HG02884 (cell line): ENCODE measurements at regions not wholly inside any gene's neighbourhood (a gene's known extent, or its start where the extent isn't known, plus 50 kb on each side); places are given as distances from the start of the nearest gene placed in this dataset.

Source experiments
- ATAC-seq: cut with Tn5 transposase; IDR thresholded peaks from one replicate; pipeline ENCODE4 v1.9.1; 2021; ENCODE audit warnings: mild to moderate bottlenecking, moderate library complexity; ENCODE audit not compliant: unreplicated experiment

GRCh38 chr21:27448960-27449359 lies 482.1 kb upstream of the ADAMTS5 start:
- ATAC-seq, result no peak

DNA sequence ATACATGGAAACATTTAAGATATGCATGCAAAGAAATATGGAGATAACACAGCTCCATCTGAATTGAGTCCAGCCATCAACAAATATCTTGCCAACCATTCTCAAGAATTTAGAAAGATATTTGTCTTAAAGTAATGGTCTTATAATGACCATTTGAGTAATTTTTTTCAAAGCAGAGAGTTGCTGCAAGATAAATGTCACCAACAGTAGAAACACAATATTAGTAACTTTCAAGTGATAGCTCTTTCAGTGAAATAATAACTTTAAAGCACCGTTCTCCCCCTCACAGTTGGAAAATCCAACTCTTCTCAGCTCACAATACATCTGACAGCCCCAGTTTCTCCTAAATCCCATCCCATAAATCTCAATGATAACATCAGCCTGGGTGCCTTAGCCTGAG lies 481.0 kb upstream of the ADAMTS5 start:
- ATAC-seq, result no peak

DNA sequence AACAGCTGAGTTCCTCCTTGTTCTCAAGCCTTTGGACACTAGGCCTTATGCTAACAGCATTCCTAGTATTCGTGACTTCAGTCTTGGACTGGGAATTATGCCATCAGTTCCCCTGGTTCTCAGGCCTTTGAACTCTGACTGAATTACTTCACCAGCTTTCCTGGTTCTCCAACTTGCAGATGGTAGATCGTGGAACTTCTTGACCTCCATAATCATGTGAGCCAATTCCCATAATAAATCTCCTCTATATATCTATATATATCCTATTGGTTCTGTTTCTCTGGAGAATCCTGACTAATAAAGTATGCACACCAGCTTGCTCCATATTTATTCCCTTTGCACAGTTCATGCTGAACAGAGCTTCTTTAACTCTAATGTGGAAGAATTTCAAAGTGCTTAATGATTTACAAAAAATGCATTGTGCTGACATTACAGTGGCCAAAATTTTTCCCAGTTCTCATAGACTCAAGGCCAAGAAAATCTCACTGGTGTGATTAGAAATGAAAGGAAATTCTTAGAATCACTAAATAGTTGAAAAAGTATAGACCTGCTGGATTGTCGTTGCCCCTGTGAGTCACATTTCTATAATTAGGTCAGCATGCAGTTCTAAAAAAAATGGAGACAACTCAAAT lies 462.9 kb upstream of the ADAMTS5 start:
- ATAC-seq, result no peak

DNA sequence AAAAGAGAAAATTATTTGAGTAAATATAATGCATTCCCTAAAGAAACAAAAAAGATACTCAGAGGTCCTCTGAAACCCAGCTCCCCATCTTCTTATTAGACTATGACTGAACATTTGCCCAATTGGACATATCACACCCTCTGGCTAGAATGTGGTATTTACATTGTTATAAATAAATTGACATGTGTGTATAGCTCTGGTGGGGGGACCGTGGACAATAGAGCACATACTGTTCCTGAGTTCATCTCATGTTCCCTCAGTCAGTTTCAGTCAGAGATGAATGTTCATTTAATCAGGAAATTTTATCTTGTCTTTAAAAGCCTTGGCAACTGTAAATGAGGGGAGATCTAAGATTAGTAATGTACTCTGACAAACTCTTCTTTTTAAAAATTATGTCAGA lies 459.3 kb upstream of the ADAMTS5 start:
- no peak for ATAC-seq

DNA sequence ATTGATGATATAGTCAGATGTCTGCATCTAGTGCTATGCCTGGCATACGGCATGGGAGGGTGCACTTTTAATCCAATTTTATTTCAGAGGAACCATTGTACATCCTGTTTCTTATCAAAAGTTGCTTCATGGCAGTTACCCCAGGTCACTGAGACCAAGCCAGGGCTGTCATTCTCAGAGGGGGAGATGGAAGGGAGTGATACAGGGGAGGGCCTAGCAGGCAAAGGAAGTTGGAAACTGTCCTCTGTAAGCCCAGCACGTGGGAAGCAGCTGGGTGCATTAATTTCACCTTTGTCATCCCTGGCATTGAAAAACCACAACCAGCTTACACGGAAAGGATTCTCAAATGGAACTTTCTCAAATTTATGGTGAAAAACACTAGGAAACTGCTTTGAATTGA lies 458.7 kb upstream of the ADAMTS5 start:
- no peak for ATAC-seq

DNA sequence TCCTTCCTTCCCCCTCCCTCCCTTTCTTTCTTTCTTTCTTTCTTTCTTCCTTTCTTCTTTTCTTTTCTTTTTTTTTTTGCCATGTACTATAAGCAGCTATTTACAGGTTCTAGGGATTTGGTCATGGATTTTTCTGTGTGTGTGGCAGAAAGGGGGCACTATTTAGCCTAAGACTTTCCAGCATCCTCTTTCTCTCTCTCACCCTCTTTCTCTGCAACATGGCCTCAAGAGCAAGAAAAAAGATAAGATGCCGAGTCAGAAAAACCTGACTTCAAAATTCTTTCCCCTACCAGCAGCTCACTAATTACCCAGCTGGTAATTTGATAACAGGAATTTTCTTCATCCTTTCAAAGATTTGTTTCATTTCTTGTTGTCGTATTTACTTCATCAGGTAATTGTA lies 458.3 kb upstream of the ADAMTS5 start:
- no peak for ATAC-seq

- ATAC-seq, result no peak
Observed at GRCh38 chr21:27424601-27425000, 457.7 kb upstream of the ADAMTS5 start.

- ATAC-seq, result no peak
Observed at GRCh38 chr21:27423906-27424595, 457.2 kb upstream of the ADAMTS5 start.

GRCh38 chr21:27423038-27423437 lies 456.1 kb upstream of the ADAMTS5 start:
- no peak for ATAC-seq

DNA sequence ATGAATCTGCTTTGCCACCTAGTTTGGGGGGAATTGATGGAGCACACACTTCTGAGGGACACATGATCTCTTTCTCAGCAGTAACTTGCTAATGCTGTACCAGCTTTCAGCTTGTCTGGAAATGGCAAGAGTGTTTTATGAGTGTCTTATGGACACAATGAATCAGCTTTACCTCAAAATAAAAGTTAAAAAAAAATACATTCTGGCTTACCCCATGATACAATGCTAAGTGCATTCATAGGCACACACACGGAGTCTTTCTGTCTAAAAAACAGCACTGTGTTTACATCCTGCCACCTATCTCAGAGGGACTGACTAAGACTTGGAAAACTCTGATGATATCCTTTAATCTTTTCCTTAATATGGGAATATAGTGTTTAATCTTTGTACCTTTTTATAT lies 455.5 kb upstream of the ADAMTS5 start:
- ATAC-seq, result no peak

DNA sequence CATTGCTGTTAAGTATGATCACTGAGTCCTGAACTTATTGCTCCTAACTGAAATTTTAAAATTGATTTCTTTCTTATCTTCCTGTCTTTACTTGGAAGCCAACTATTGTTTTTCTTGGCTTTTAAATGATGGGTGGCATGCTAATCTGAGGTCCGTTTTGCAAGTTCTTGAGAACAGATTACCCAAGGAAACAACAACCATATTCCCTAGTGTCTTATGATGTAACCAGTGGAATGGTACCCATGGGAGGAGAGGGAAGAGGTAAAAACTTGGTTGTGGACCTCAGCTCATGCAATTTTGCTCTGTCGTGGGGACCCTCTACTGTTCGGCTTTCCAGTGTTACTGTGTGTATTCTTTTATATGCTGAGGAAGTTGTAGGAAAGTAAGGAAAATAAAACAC lies 454.8 kb upstream of the ADAMTS5 start:
- ATAC-seq, result no peak

DNA sequence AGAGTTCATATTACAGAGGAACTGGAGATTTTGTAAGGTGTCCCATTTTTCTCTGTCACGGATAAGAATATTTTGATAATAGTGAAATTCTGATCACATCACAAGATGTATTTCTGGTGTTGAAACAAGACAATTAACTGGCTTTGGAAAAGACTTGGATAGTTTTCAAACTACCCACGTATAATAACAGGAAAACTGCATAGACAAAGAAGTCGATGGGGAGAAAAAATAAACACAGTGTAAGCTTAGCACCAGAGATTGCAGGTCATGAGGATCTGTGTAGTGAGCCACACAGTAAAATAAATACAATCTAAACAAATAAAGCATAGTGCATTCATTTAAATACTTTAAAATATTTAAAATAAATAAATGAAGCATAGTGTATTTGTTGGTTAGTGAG lies 452.3 kb upstream of the ADAMTS5 start:
- no peak for ATAC-seq

DNA sequence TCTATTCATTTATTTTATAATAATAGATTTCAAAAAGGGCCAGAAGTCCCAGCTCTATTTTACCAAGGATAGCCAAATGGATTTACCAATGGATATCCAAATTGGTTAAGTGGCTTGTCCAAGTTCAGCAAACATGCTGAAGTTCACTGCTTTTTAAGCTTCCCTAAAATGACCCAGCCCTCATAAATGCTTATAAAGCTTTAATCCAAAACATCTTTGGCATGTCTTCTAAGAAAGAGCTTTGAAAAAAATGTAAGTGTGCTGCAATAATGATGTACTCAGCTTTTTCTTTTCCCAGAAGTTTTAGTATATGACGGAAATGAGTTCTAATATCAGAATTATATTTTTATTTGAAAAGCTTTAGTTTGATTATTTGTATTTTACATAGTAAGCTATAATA lies 451.5 kb upstream of the ADAMTS5 start:
- no peak for ATAC-seq

GRCh38 chr21:27412530-27412929 lies 445.6 kb upstream of the ADAMTS5 start:
- no peak for ATAC-seq

GRCh38 chr21:27408826-27409225 lies 441.9 kb upstream of the ADAMTS5 start:
- ATAC-seq, result no peak

GRCh38 chr21:27407271-27407670 lies 440.4 kb upstream of the ADAMTS5 start:
- no peak for ATAC-seq

GRCh38 chr21:27406300-27407009 lies 439.6 kb upstream of the ADAMTS5 start:
- no peak for ATAC-seq

GRCh38 chr21:27403011-27403410 lies 436.1 kb upstream of the ADAMTS5 start:
- no peak for ATAC-seq

DNA sequence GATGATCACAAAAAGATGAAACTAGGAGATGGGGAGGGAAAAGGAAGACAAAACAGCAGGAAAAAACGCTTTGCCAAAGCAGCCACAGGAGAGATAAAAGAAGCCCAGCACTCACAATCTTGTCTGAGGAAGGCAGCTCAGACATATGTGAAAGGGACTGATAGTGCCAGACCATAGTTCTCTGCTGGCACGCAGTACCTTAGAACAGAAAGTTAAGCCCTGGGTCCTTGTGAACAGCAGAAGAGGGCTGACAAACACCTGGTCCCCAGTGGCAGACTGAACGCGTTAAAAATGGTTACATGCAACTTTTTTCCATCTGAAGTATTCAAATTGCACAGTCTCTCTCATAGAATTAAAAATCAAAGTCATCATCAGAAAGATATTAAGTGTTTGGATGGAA lies 433.2 kb upstream of the ADAMTS5 start:
- ATAC-seq, result no peak

- no peak for ATAC-seq
Observed at GRCh38 chr21:27397578-27397977, 430.7 kb upstream of the ADAMTS5 start.

- no peak for ATAC-seq
Observed at GRCh38 chr21:27393726-27394125, 426.8 kb upstream of the ADAMTS5 start.

DNA sequence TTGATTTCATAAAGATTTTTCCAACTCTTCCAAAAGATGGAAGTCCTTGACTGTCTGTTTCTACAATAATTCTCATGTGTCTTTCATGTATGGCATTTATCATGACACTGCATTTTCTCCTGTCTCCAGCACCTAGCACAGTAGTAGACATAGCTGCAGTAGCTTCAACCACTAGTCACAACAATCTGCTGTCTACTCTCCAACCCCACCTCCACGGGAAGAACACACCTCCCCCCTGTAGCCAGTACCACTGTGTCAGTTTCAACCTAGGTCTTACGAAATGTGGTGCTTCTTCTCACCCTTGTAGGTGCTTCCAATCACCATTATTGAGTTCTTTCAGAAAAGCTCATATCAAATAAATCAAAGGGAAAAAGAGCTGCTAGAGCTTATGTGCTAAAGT lies 425.1 kb upstream of the ADAMTS5 start:
- no peak for ATAC-seq
